HAP-1 (cell line): ENCODE measurements at regions not wholly inside any gene's neighbourhood (a gene's known extent, or its start where the extent isn't known, plus 50 kb on each side); places are given as distances from the start of the nearest gene placed in this dataset.
A peak's percentile ranks its signal among the peaks of the same experiment; 100 is the strongest.
"Not testable (repeated sequence)": the region's sequence is repeated elsewhere in the genome, so short reads cannot be mapped to it uniquely, and the experiment has no call there.

Experiments used
- DNase-seq, 2 experiments: peaks; one replicate each; pipeline ENCODE4 v3.0.0-alpha.2; 2016 to 2020; ENCODE audit warnings: low spot score in 2 of 2
- H3K27me3 ChIP-seq: fragments of 250-450 bp; sonication (Bioruptor Pico); 2 replicates; pipeline ENCODE4 v1.5.1; 2020; ENCODE audit warnings: low read depth, mild to moderate bottlenecking, moderate library complexity
- H3K36me3 ChIP-seq: fragments of 250-450 bp; sonication (Bioruptor Pico); replicated peaks from 2 replicates; pipeline ENCODE4 v1.5.1; 2020; ENCODE audit warnings: mild to moderate bottlenecking
- H3K4me1 ChIP-seq: fragments of 250-450 bp; sonication (Bioruptor Pico); 2 replicates; pipeline ENCODE4 v1.5.1; 2020; ENCODE audit warnings: mild to moderate bottlenecking
- H3K4me3 ChIP-seq: fragments of 250-450 bp; sonication (Bioruptor Pico); 2 replicates; pipeline ENCODE4 v1.5.1; 2020; ENCODE audit warnings: mild to moderate bottlenecking, moderate library complexity
- H3K9me3 ChIP-seq: fragments of 250-450 bp; sonication (Bioruptor Pico); 2 replicates; pipeline ENCODE4 v1.5.1; 2020; ENCODE audit warnings: mild to moderate bottlenecking, moderate library complexity
- in situ Hi-C: fragments of 300-500 bp; cut with MboI; formaldehyde crosslinking; loops from 3 replicates; pipeline ENCODE4 v1.14.3; 2020; ENCODE audit warnings: low sequenced_read_pairs, inconsistent platforms, mixed read lengths

DNA sequence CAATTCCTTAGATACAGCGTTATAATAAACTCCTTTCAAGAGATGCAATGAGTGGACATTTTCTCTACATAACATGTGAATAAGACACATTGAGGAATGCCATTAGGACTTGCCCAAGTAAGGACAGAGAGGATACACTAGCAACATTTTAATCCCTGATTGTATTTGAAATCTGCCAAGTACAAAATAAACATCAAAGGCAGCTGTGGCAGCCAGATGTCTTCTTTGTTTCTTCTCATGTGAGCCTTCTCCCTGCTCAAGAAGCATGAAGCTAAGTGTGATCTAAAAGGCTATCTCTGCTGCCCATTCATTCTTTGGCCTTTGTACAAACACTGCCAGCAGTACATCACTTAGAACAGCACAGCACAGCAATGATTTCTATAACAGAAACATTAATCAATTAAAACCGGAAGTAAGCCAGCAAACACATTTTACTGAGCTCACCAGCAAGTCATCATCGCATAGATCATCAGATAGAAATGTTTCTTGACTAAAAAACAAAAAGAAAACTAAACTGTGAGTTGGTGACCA is 364.0 kb downstream of the CNTN6 start:
- no peaks in the 10 kb centered on the region for H3K27me3 ChIP-seq
- no peak for DNase-seq
- in situ Hi-C loops, result no loop called here

DNA sequence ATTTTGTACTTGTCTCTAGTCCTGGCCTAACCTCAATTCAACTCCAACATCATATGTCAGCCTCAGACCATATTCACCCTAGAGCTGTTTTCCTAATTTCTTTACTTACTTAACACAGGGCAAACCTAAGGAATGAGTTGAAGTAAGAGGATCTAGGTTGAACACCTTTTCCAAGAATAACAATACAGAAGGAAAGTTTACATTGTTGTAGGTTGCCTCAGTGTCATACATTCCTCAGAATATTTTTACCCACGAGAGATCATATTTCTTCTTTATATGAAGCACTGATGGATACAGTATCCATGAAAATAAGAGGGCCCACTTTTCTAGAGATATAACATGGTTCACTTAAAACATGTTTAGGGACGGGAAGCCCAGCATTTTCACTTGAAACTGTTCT is 369.5 kb downstream of the CNTN6 start:
- H3K36me3 ChIP-seq, result no peaks in the 10 kb centered on the region
- H3K4me1 ChIP-seq, result peaks cover 21% of the 10 kb centered on the region
- in situ Hi-C loops, result no loop called here
- H3K4me3 ChIP-seq, result no peak overlapping the region
- no peak for DNase-seq
- H3K27me3 ChIP-seq, result no peaks in the 10 kb centered on the region
- H3K9me3 ChIP-seq, result peaks cover 6% of the 10 kb centered on the region; the same call in 1 of the 2 replicates

More for the DNA sequence above, 364.0 kb downstream of the CNTN6 start:
- Histone ChIP-seq H3K4me1 (peaks cover 6% of the 10 kb centered on the region), H3K9me3 (peaks cover 2% of the 10 kb centered on the region; the same call in 1 of the 2 replicates), H3K36me3 (no peaks in the 10 kb centered on the region), H3K4me3 (no peak overlapping the region)

DNA sequence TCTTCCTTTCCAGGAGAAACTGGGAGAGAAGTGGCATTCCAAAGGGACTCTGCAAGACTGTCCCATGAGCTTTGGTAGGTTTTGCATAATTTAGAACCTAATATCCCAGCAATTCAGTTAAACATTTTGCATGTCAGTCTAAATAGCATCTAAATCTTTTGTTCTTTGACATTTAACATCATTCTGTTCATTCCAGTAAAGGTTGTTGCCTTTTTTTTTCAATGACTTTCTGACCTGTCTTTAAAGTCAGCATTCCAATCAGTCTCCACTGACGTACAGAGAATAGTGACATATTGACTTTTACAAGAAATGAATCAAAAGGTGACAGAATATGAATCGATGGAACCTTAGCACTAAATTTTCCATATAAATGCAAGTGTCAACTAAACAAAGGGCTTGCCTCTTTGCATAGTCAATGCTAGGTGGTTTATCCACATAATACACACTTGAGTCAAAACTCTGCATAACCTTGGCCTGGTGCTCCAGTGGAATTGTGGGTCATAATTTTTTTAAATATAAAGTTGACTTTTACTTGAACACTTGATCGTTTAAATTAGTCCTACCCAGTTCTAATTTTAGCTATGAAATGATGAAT is 370.1 kb downstream of the CNTN6 start:
- peaks cover 6% of the 10 kb centered on the region; the same call in 1 of the 2 replicates for H3K9me3 ChIP-seq
- DNase-seq, result peak; percentile 33 to 98
- peaks cover 21% of the 10 kb centered on the region for H3K4me1 ChIP-seq
- H3K4me3 ChIP-seq, result no peak overlapping the region
- no peaks in the 10 kb centered on the region for H3K36me3 ChIP-seq
- no peaks in the 10 kb centered on the region for H3K27me3 ChIP-seq
- in situ Hi-C loops, result no loop called here

DNA sequence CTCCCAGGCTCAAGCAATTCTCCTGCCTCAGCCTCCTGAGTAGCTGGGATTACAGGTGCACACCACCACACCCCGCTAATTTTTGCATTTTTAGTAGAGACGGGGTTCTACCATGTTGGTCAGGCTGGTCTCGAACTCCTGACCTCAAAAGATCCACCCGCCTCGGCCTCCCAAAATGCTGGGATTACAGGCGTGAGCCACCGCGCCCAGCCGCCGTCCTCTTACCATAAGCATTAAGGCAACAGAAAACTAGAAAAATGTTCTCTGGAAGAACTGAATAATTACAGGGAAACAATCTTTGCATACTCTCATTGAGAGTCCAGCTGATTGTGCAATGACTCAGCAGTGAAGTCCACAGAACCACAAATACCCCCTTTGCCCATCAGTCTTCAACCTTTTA is 372.3 kb downstream of the CNTN6 start:
- H3K4me3 ChIP-seq, H3K27me3 ChIP-seq, in situ Hi-C loops, H3K36me3 ChIP-seq, H3K9me3 ChIP-seq, DNase-seq: not testable (repeated sequence)
- H3K4me1 ChIP-seq, result peaks cover 21% of the 10 kb centered on the region

DNA sequence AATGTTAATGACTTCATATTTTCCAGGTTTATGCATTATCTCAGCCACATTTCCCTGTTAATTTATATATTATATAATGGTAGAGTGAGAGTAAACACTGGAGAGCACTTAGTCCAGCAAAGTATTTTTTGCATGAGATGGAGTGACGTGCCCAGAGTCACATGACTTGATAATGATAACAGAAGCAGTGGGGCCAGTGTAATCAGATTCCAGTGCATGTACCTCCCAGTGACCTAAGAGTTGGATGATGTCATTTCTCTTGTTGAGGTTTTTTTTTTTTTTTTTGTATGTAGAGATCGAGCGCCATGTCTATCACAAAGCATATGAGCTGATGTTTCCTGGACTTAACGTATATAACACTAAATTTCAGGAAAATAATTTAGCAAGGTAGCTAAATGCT is 375.3 kb downstream of the CNTN6 start:
- no peak for DNase-seq
- H3K27me3 ChIP-seq, result no peaks in the 10 kb centered on the region
- H3K9me3 ChIP-seq, result peaks cover 4% of the 10 kb centered on the region; the same call in 1 of the 2 replicates
- in situ Hi-C loops, result no loop called here
- H3K4me3 ChIP-seq, result no peak overlapping the region
- H3K4me1 ChIP-seq, result peaks cover 8% of the 10 kb centered on the region
- H3K36me3 ChIP-seq, result no peaks in the 10 kb centered on the region

DNA sequence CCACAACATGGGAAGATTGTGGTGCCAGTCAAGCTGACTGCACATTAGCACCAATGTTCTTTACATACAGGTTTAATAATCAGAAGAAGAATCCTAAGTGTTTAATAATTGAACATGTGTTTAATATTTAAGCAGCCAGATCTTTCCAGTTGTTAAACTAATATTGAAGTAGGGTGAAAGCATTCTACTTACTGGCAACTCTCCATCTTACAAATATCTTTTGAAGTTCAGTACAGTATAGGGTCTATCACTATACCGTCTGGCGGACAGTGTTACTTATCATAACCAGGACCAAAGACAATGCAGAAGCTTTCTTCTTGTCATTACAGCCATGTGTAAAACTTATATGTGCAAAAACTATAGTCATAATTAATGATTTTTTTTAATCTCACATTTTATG is 376.4 kb downstream of the CNTN6 start:
- peaks cover 4% of the 10 kb centered on the region; the same call in 1 of the 2 replicates for H3K9me3 ChIP-seq
- H3K4me1 ChIP-seq, result no peaks in the 10 kb centered on the region
- in situ Hi-C loops, result no loop called here
- H3K36me3 ChIP-seq, result no peaks in the 10 kb centered on the region
- H3K4me3 ChIP-seq, result no peak overlapping the region
- no peaks in the 10 kb centered on the region for H3K27me3 ChIP-seq
- DNase-seq, result no peak

DNA sequence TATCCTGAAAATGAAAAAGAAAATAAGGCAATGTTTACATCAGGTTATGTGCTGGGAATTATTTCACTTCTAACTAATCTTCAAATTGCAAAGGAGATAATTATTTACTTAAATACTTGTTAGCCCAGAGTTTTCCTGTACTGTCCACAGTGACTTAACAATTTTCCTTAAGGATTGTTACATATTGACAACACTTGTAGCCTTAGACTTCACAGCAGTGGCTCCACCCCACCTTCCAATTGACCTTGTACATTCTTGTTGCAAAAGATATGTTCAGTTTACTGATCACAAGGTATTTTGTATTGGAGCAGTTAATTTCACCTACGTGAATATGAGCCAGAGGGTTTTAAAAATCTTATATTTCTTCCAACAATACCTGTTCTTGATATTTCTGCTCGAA is 376.9 kb downstream of the CNTN6 start:
- Histone ChIP-seq H3K27me3 (no peaks in the 10 kb centered on the region), H3K9me3 (peaks cover 4% of the 10 kb centered on the region; the same call in 1 of the 2 replicates), H3K4me1 (no peaks in the 10 kb centered on the region), H3K36me3 (no peaks in the 10 kb centered on the region), H3K4me3 (no peak overlapping the region)
- in situ Hi-C loops, result no loop called here
- no peak for DNase-seq

DNA sequence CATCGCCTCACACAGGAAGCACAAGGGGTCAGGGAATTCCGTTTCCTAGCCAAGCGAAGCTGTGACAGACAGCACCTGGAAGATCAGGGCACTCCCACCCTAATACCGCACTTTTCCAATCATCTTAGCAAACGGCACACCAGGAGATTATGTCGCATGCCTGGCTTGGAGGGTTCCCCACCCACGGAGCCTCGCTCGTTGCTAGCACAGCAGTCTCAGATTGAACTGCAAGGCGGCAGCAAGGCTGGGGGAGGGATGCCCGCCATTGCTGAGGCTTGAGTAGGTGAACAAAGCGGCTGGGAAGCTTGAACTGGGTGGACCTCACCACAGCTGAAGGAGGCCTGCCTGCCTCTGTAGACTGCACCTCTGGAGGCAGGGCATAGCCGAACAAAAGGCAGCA is 384.8 kb downstream of the CNTN6 start:
- H3K9me3 ChIP-seq, result 0 out of 2 replicates have a peak, but pooled peaks cover 2% of the 10 kb centered on the region
- no peaks in the 10 kb centered on the region for H3K36me3 ChIP-seq
- no peak overlapping the region for H3K4me3 ChIP-seq
- DNase-seq, result no peak
- in situ Hi-C loops, result no loop called here
- no peaks in the 10 kb centered on the region for H3K27me3 ChIP-seq
- H3K4me1 ChIP-seq, result no peaks in the 10 kb centered on the region

DNA sequence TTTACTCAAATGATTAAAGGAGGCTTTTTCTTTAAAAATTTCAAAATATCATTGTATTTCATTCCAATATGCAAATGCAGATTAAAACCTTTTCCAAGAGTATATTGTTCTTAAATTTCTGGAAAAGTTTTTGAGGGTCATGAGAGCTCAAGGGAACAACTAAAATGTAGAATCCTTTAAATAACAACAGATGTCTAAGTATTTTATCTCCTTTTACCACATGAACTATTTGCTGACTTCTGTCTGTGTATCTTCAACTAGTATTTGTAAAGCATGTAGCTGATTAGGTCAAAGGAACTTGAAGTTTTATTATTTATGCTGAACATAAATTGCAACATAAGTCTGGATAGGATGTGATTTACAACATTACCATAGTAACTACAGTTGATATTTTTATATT is 402.6 kb downstream of the CNTN6 start:
- no peaks in the 10 kb centered on the region for H3K27me3 ChIP-seq
- peaks cover 6% of the 10 kb centered on the region for H3K4me1 ChIP-seq
- in situ Hi-C loops, result no loop called here
- H3K9me3 ChIP-seq, result no peaks in the 10 kb centered on the region
- H3K36me3 ChIP-seq, result no peaks in the 10 kb centered on the region
- no peak for DNase-seq
- H3K4me3 ChIP-seq, result no peak overlapping the region

DNA sequence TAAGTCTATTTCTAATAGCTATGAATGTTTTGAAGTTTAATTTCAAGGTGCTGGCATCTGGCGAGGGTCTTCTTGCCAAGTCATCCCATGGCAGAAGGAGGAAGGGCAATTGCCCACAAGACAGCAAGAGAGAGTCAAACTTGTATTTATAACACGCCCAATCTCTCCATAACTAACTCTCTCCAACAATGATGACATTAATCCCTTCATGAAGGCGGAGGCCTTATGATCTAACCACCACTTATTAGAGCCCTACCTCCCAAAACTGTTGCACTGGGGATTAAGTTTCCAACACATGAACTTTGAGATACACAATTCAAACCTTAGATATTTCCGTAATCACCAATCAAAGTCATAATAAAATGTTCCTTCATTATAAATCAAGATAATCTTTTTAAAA is 406.9 kb downstream of the CNTN6 start:
- no peaks in the 10 kb centered on the region for H3K36me3 ChIP-seq
- H3K4me3 ChIP-seq, result no peak overlapping the region
- DNase-seq, result no peak
- in situ Hi-C loops, result no loop called here
- H3K27me3 ChIP-seq, result no peaks in the 10 kb centered on the region
- no peaks in the 10 kb centered on the region for H3K9me3 ChIP-seq
- H3K4me1 ChIP-seq, result peaks cover 21% of the 10 kb centered on the region

DNA sequence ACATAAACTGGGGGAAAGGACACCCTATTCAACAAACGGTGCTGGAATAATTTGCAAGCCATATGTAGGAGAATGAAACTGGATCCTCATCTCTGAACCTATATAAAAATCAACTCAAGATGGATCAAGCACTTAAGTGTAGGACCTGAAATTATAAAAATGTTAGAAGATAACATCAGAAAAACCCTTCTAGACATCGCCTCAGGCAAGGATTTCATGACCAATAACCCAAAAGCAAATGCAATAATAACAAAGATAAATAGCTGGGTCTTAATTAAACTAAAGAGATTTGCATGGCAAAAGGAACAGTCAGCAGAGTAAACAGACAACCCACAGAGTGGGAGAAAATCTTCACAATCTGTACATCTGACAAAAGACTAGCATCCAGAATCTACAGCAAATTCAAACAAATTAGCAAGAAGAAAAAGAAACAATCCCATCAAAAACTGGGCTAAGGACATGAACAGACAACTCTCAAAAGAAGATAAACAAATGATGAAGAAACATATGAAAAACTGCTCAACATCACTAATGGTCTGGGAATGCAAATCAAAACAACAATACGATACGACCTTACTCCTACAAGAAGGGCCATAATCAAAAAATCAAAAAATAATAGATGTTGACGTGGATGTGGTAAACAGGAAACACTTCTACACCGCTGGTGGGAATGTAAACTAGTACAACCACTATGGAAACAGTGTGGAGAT is 408.7 kb downstream of the CNTN6 start:
- in situ Hi-C loops, result no loop called here
- Histone ChIP-seq H3K4me3 (no peak overlapping the region), H3K4me1 (peaks cover 21% of the 10 kb centered on the region), H3K9me3 (no peaks in the 10 kb centered on the region), H3K27me3 (no peaks in the 10 kb centered on the region), H3K36me3 (no peaks in the 10 kb centered on the region)
- DNase-seq, result peak; percentile 56 to 88

DNA sequence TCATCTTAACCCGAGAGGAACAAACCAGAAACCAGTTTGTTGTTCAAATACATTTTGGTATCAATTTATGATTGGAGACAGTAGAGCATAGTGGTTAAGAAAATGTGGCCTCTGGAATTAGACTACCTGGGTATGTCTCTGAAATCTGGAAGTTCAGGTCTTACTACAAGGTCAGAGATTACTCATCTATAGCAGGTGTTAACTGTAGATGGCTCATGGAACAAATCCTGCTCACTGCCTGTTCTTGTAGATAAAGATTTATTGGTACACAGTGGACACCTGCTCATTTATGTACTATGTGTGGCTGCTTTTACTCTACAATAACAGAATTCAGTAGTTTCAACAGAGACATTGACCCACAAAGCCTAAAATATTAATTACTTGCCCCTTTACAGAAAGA is 413.3 kb downstream of the CNTN6 start:
- no peak for DNase-seq
- in situ Hi-C loops, result no loop called here
- Histone ChIP-seq H3K36me3 (no peaks in the 10 kb centered on the region), H3K27me3 (no peaks in the 10 kb centered on the region), H3K9me3 (no peaks in the 10 kb centered on the region), H3K4me1 (peaks cover 10% of the 10 kb centered on the region), H3K4me3 (no peak overlapping the region)

DNA sequence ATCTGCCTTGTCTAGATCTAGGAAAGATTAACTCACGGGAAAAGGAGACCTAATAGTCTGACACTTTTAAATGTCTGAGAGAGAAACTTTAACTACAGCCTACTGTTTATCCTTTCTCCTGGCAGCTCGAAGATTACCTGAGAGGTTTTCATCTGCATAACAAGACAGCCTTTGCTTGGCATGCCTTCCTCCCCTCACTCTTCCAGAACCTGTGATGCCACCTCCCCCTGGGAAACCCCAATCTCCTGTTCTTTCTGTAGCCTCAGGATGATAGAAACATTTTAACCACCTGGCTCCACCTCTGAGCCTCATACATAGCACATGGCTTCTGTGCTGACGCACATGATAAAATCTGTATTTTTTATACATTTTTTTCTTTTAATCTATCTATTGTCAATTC is 420.8 kb downstream of the CNTN6 start:
- Histone ChIP-seq H3K4me1 (peaks cover 6% of the 10 kb centered on the region; the same call in 1 of the 2 replicates), H3K27me3 (no peaks in the 10 kb centered on the region), H3K4me3 (no peak overlapping the region), H3K36me3 (no peaks in the 10 kb centered on the region), H3K9me3 (no peaks in the 10 kb centered on the region)
- DNase-seq, result no peak
- in situ Hi-C loops, result no loop called here

DNA sequence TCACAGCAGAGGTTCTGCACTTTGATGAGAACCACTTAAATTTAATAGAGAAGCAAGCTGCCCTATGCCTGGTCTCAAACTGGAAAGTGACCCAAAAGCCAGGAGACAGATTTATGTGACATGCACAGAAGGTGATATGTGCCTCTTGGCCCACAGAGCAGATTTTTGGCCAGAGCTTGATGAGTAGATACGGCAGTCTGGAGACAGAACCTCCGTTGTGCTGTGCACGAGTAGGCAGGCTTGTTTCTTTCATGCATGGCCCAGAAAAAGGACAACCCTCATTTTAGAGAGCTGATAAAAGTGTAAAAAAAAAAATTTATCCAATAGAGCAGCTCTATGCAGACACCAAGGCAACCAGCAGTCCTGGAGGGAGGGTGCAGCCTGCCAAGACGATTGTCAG is 423.1 kb downstream of the CNTN6 start:
- Histone ChIP-seq H3K36me3 (no peaks in the 10 kb centered on the region), H3K4me1 (peaks cover 6% of the 10 kb centered on the region; the same call in 1 of the 2 replicates), H3K4me3 (no peak overlapping the region), H3K27me3 (no peaks in the 10 kb centered on the region), H3K9me3 (no peaks in the 10 kb centered on the region)
- DNase-seq, result no peak
- in situ Hi-C loops, result no loop called here
